ENCODE measurements at regions not wholly inside any gene's neighbourhood (a gene's known extent, or its start where the extent isn't known, plus 50 kb on each side); places are given as distances from the start of the nearest gene placed in this dataset.

- TF ChIP-seq EZH2 (IDR thresholded peaks at IDR 0.05; ENCODE audit: borderline replicate concordance, low read length) (no peak), CTCF (conservative IDR thresholded peaks at IDR 0.05 in 1 of 2, IDR thresholded peaks at IDR 0.05 in 1 of 2; ENCODE audit: extremely low read depth in 1 of 2, insufficient read depth in 1 of 2, low read depth in 1 of 2, low read length in 2 of 2) (no peak)
Measured at GRCh38 chr12:90166012-90166411, 457.4 kb upstream of the ATP2B1 start.
